Activated CD8-positive, alpha-beta T cell treated with anti-CD3 and anti-CD28 coated beads, Interleukin-2, amount 10 ng/mL, durations not matched to agents 7 days and 5 days (primary cell): ENCODE measurements at regions not wholly inside any gene's neighbourhood (a gene's known extent, or its start where the extent isn't known, plus 50 kb on each side); places are given as distances from the start of the nearest gene placed in this dataset.

Experiments
- ATAC-seq: fragments of 150-1000 bp; cut with Tn5 transposase; one replicate; pipeline ENCODE4 v1.10.0; 2021; ENCODE audit warnings: moderate library complexity
- CTCF ChIA-PET: fragments of 350-600 bp; sonication (Branson Sonifier 250); formaldehyde crosslinking; loops from one replicate; lab custom pipeline; 2021; ENCODE audit warnings: antibody characterized with exemption; lab: Charles Lee
- POLR2A ChIA-PET: fragments of 350-600 bp; sonication (Branson Sonifier 250); formaldehyde crosslinking; loops from one replicate; lab custom pipeline; 2021; ENCODE audit warnings: antibody characterized with exemption; lab: Charles Lee
- DNase-seq: peaks from one replicate; pipeline ENCODE4 v3.0.0-alpha.2; 2020
- H3K27ac Mint-ChIP-seq: one replicate; pipeline ENCODE4 v1.8.0; 2021; ENCODE audit warnings: mild to moderate bottlenecking, mixed read lengths
- H3K27me3 Mint-ChIP-seq: one replicate; pipeline ENCODE4 v1.8.0; 2021; ENCODE audit warnings: low read depth, mixed read lengths
- H3K36me3 Mint-ChIP-seq: one replicate; pipeline ENCODE4 v1.8.0; 2021; ENCODE audit warnings: low read depth, mixed read lengths
- H3K4me1 Mint-ChIP-seq: one replicate; pipeline ENCODE4 v1.8.0; 2021; ENCODE audit warnings: low read depth, mixed read lengths
- H3K4me3 Mint-ChIP-seq: one replicate; pipeline ENCODE4 v1.8.0; 2021; ENCODE audit warnings: mild to moderate bottlenecking, mixed read lengths
- H3K9me3 Mint-ChIP-seq: one replicate; pipeline ENCODE4 v1.8.0; 2022; ENCODE audit warnings: mixed read lengths; ENCODE audit not compliant: insufficient read depth

DNA sequence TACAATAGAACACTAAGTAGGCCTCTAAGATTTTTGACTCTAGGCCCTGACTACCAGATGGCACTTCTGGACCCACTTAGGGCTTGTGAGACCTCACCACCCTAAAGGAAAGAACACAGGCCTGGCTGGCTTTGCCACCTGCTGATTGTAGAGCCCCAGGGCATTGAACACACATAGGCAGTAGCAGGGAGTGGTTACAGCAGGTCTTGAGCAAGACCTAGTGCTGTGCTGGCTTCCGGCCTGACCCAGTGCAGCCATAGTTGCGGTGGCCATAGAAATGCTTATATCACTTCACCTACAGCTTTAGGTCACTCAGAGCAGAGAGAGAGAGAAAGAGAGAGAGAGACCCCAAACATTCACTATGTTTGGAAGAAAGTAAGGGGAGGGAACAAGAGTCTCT lies 223.2 kb downstream of the LRATD1 start:
- H3K9me3 Mint-ChIP-seq, result no peaks in the 10 kb centered on the region
- ATAC-seq (no peak), DNase-seq (no peak)
- H3K4me1 Mint-ChIP-seq, result no peaks in the 10 kb centered on the region
- no peak overlapping the region for H3K4me3 Mint-ChIP-seq
- no peak overlapping the region for H3K27ac Mint-ChIP-seq
- H3K27me3 Mint-ChIP-seq, result no peaks in the 10 kb centered on the region
- POLR2A ChIA-PET, result no interaction called here
- no peaks in the 10 kb centered on the region for H3K36me3 Mint-ChIP-seq
- CTCF ChIA-PET, result no interaction called here

DNA sequence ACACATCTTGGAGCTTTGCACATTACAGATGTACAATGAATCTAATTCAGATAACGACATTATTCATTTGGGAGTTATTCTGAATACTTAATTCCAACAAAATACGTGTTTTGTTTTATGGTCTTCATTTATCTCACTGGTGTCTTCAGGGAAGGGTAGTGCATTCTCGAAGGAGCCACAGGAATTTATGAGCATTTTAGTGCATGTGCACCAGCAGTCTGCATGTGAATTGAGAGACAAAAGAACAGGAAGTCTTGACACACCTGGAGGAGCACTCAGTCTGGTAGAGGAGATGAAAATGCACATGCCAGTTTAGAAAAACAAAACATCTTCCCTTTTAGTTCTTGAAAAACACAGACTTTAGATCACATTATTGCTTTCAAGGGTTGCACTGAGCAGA lies 228.7 kb downstream of the LRATD1 start:
- no peak for DNase-seq
- ChIA-PET POLR2A (no interaction called here), CTCF (no interaction called here)
- no peak for ATAC-seq
- Mint-ChIP-seq H3K27me3 (no peaks in the 10 kb centered on the region), H3K9me3 (no peaks in the 10 kb centered on the region), H3K4me3 (no peak overlapping the region), H3K36me3 (no peaks in the 10 kb centered on the region), H3K27ac (no peak overlapping the region), H3K4me1 (no peaks in the 10 kb centered on the region)

DNA sequence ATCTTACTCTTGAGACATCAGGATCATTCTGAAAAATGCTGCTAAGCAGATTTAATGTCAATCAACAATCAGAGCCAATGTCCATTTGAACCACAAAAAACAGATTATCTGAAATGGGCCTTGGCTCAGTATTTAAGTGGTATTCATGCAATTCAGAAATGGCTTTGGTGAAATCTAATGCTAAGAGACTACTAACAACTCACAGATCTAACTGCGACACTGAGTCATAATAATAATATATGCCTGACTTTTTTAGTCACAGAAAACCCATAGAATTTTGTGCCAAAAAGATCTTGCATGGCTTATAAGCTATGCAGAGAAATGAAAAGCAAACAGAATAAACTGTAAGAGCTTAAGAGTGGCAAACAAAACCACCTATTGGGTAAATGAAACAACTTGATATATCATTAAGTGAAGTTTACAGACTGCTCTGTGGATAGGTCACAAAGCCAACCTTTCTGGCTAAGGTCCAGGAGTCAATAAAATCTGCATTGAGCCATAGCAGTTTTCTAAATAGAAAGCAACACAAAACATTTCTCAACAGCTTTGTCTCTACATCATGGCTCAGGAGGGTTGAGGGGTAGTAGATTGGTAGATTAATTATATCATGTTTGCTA lies 234.3 kb downstream of the LRATD1 start:
- DNase-seq (no peak), ATAC-seq (no peak)
- no peak overlapping the region for H3K4me3 Mint-ChIP-seq
- H3K9me3 Mint-ChIP-seq, result no peaks in the 10 kb centered on the region
- ChIA-PET CTCF (no interaction called here), POLR2A (no interaction called here)
- H3K4me1 Mint-ChIP-seq, result no peaks in the 10 kb centered on the region
- H3K27ac Mint-ChIP-seq, result no peak overlapping the region
- H3K27me3 Mint-ChIP-seq, result no peaks in the 10 kb centered on the region
- H3K36me3 Mint-ChIP-seq, result no peaks in the 10 kb centered on the region

DNA sequence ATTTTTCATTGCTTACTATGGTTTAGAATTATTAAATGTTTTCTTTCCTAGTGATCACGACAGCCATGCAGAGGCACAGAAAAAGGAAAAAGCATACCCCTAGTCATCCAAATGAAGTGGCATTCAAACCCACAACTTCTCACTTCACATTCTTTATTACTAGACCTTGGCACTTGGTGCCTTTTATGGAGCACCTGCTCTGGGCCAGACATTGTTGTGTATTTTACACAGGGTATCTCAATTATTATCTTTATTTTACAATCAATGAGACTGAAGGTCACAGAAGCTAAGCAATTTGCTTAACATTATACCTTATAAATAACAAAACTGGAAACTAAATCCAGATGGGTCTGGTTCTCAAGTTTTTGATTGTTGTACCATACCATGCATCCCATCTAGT lies 235.3 kb downstream of the LRATD1 start:
- DNase-seq (no peak), ATAC-seq (no peak)
- ChIA-PET CTCF (no interaction called here), POLR2A (no interaction called here)
- Mint-ChIP-seq H3K4me1 (no peaks in the 10 kb centered on the region), H3K27ac (no peak overlapping the region), H3K27me3 (no peaks in the 10 kb centered on the region), H3K36me3 (no peaks in the 10 kb centered on the region), H3K9me3 (no peaks in the 10 kb centered on the region), H3K4me3 (no peak overlapping the region)

DNA sequence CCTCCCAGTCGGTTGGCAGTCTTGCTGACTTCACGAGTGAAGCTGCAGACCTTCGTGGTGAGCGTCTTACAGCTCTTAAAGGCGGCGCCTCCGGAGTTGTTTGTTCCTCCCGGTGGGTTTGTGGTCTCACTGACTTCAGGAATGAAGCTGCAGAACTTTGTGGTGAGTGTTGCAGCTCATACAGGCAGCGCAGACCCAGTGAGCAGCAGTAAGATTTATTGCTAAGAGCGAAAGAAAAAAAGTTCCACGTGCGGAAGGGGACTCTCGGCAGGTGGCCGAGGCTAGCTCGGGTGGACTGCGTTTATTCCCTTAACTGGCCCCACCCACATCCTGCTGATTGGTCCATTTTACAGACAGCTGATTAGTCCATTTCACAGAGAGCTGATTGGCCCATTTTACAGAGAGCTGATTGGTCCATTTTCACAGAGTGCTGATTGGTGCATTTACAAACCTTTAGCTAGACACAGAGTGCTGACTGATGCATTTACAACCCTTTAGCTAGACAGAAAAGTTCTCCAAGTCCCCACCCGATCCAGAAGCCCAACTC lies 240.3 kb downstream of the LRATD1 start:
- H3K9me3 Mint-ChIP-seq, result no peaks in the 10 kb centered on the region
- CTCF ChIA-PET, result no interaction called here
- H3K4me1 Mint-ChIP-seq, result no peaks in the 10 kb centered on the region
- no peaks in the 10 kb centered on the region for H3K27me3 Mint-ChIP-seq
- no peak for ATAC-seq
- POLR2A ChIA-PET, result no interaction called here
- DNase-seq, result no peak
- H3K4me3 Mint-ChIP-seq, result no peak overlapping the region
- no peak overlapping the region for H3K27ac Mint-ChIP-seq
- no peaks in the 10 kb centered on the region for H3K36me3 Mint-ChIP-seq

DNA sequence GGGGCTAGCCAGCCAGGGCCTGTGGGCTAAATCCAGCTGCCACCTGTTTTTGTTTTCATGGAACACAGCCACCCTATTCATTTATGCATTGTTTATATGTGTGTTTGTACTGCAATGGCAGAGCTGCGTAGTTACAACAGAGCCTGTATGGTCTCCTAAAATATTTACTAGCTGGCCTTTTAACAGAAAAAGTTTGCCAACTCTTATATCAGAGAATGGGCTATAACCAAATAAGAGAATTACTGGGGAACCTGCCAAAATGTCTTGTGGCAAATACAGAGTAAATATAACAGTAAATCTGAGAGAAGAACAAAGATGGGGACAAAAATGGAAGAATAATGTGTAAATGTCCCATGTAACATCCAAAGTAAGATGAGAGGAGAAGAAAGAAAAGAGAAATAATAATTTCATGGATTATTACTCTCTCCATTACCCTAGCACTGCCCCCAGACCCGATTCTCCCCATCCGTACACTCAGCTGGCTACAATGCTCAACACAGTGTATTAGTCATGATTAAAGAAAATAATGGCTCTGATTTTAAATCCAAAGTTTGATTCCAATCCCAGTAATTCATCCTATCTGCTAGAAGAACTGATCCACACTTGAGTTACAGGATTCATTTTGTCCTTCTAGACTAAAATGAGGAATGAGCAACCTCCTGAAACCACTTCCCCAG lies 249.3 kb downstream of the LRATD1 start:
- ChIA-PET POLR2A (no interaction called here), CTCF (no interaction called here)
- Mint-ChIP-seq H3K36me3 (no peaks in the 10 kb centered on the region), H3K4me1 (no peaks in the 10 kb centered on the region), H3K9me3 (no peaks in the 10 kb centered on the region), H3K27me3 (no peaks in the 10 kb centered on the region), H3K4me3 (no peak overlapping the region), H3K27ac (no peak overlapping the region)
- DNase-seq (no peak), ATAC-seq (no peak)

DNA sequence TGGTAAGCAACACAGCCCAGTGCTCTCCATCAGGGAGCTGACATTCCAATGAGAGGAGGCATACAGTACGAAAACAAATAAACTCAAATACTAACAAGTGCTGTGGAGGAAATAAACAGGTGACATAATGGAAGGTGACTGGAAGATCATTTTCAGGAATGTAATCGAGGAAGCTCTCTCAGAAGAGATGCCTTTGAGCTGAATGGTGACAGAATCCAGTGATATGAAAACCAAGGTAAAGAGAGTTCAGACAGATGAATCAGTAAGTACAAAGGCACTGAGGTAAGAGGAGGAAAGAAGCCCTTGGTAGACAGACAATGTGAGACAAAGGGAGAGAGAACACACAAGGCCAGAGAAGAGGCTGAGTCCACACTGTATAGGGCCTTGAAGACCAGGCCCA lies 252.1 kb downstream of the LRATD1 start:
- H3K9me3 Mint-ChIP-seq, result no peaks in the 10 kb centered on the region
- DNase-seq (no peak), ATAC-seq (no peak)
- ChIA-PET CTCF (interaction anchor here (2.0 kb wide), 1 partner anchor 19 kb away, joined by 5 read pairs; no protein-coding TSS in a partner anchor), POLR2A (no interaction called here)
- no peak overlapping the region for H3K4me3 Mint-ChIP-seq
- no peaks in the 10 kb centered on the region for H3K27me3 Mint-ChIP-seq
- no peaks in the 10 kb centered on the region for H3K36me3 Mint-ChIP-seq
- H3K27ac Mint-ChIP-seq, result no peak overlapping the region
- H3K4me1 Mint-ChIP-seq, result no peaks in the 10 kb centered on the region

DNA sequence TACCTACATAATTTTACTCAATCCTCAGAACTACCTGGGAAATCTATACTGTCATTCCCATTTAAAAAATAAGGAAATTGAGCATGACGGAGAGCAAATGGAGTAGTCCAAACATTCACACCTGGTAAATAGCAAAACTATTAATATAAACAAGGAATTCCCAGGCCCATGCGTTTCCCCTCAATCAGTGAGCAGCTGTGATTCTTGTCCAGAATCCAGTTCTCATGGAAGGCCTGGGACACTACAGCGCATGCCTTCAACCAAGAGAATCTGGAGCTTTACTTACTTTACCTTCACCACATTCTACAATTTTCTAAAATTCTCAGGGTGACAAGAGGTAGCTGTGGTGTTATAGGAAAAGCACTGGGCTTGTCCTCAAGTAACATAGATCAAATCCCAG lies 259.0 kb downstream of the LRATD1 start:
- ChIA-PET CTCF (no interaction called here), POLR2A (no interaction called here)
- DNase-seq (no peak), ATAC-seq (no peak)
- H3K27me3 Mint-ChIP-seq, result no peaks in the 10 kb centered on the region
- no peaks in the 10 kb centered on the region for H3K9me3 Mint-ChIP-seq
- H3K36me3 Mint-ChIP-seq, result no peaks in the 10 kb centered on the region
- H3K4me3 Mint-ChIP-seq, result no peak overlapping the region
- no peak overlapping the region for H3K27ac Mint-ChIP-seq
- no peaks in the 10 kb centered on the region for H3K4me1 Mint-ChIP-seq

DNA sequence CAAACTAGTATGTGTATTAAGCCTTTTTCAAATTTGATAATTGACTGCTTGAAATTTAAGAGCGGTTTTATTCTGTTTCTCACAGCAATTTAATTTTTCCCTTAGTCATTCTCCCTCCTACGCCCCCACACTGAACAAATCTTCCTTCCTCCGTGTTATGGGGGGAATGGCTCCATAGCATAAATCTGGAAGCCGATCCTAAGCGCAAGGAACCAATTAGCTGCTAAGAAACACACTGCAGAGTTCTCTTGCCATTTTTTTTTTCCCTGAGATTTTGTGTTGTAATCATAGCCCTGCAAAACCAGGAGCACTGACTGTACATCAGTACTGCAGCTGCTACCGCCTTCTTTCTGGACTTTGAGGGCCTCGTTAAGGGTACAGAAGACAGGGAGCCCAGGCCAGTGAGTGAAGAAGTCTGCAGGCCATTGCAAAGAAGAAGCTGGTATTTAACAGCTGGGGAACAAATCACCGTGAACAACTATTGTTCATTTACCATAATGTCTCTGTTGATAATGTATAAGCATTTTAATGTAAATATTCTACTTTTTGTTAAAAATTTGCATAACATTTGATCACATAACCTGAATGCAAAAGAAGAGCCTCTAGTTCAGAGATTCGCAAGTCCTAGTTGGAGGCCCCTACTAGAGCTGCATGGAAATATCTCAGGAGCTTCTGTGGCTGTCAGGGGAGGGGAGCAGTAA lies 264.0 kb downstream of the LRATD1 start:
- DNase-seq (no peak), ATAC-seq (no peak)
- Mint-ChIP-seq H3K27ac (no peak overlapping the region), H3K9me3 (no peaks in the 10 kb centered on the region), H3K4me3 (no peak overlapping the region), H3K27me3 (no peaks in the 10 kb centered on the region), H3K4me1 (no peaks in the 10 kb centered on the region), H3K36me3 (no peaks in the 10 kb centered on the region)
- ChIA-PET CTCF (no interaction called here), POLR2A (interaction anchor here (0.6 kb wide), 1 partner anchor 119 kb away, joined by 3 read pairs; no protein-coding TSS in a partner anchor)

DNA sequence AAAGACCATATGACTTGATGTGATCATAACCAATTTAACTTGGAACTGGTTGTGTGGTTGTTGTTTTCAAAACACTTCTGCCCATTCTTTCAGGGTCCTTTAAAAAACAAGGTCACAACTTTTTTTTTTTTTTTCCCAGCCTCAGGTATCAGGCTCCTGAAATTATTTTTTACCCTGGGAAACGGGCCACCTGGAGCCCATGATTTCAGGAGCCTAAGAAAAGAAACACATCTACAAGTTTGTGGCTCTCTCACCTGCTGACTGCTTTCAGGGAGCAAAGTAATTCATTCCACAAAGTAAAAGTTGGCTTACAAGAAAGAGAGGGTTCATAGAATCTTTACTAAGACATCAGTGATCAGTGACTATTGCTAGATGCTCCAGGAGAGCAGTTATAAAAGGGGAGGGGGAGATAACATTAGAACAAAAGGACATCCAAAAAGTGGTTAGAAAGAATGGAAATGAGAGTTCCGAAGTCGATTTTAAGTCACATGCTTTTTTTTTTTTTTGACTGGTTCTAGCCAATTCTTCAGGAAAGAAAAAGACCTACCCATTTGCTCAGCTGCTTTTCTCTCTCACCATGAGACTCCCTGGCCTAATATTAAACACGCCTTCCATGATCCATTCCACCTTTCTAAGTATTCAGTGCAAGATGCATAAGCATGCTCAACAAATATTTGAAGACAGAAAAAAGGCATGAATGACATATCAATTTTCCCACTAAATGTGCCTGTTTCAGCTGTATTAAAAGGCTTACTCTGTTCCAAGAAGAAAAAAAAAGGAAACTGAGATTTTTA lies 267.3 kb downstream of the LRATD1 start:
- H3K9me3 Mint-ChIP-seq, result no peaks in the 10 kb centered on the region
- CTCF ChIA-PET, result interaction anchor here (0.7 kb wide), 1 partner anchor 19 kb away, joined by 4 read pairs; no protein-coding TSS in a partner anchor
- no peak overlapping the region for H3K4me3 Mint-ChIP-seq
- H3K27ac Mint-ChIP-seq, result no peak overlapping the region
- H3K4me1 Mint-ChIP-seq, result no peaks in the 10 kb centered on the region
- H3K36me3 Mint-ChIP-seq, result no peaks in the 10 kb centered on the region
- no peaks in the 10 kb centered on the region for H3K27me3 Mint-ChIP-seq
- POLR2A ChIA-PET, result no interaction called here
- no peak for DNase-seq
- ATAC-seq, result no peak

DNA sequence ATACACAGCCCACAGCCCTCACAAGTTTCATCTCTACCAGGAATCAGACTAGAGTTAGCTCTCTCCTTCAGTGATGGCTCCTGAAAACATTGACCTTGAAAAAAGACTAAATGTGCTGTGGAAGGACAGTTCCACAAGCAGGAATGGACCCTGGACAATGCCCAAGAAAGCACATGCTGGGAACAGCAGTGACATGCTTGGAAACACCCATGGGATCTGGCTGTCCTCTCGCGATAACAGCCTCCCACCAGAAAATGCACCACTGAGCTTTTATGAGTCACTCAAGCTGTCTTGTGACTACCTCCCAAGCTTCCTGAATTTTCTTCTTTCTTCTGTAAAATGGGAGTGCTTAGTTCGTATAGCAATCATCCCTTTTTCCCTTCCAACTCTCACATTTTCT lies 269.2 kb downstream of the LRATD1 start:
- no peaks in the 10 kb centered on the region for H3K27me3 Mint-ChIP-seq
- CTCF ChIA-PET, result interaction anchor here (4.3 kb wide), 1 partner anchor 675 kb away, joined by 25 read pairs; no protein-coding TSS in a partner anchor
- no peaks in the 10 kb centered on the region for H3K9me3 Mint-ChIP-seq
- no peak overlapping the region for H3K4me3 Mint-ChIP-seq
- ATAC-seq (no peak), DNase-seq (no peak)
- H3K36me3 Mint-ChIP-seq, result no peaks in the 10 kb centered on the region
- H3K4me1 Mint-ChIP-seq, result no peaks in the 10 kb centered on the region
- POLR2A ChIA-PET, result no interaction called here
- no peak overlapping the region for H3K27ac Mint-ChIP-seq
